Iris pigment epithelial cell (primary cell): ENCODE measurements at regions not wholly inside any gene's neighbourhood (a gene's known extent, or its start where the extent isn't known, plus 50 kb on each side); places are given as distances from the start of the nearest gene placed in this dataset.
"Not testable (repeated sequence)": the region's sequence is repeated elsewhere in the genome, so short reads cannot be mapped to it uniquely, and the experiment has no call there.

ENCODE experiments used
- DNase-seq: peaks from one replicate; pipeline ENCODE4 v3.0.0-alpha.2; 2011; ENCODE audit warnings: low read depth

- DNase-seq: peak; percentile 3
Measured at GRCh38 chr5:92633875-92634487, 947.0 kb downstream of the NR2F1-AS1 start.

- no peak for DNase-seq
Measured at GRCh38 chr5:92633176-92633575, 947.8 kb downstream of the NR2F1-AS1 start.

- DNase-seq: not testable (repeated sequence)
Measured at GRCh38 chr5:92631237-92631701, 949.8 kb downstream of the NR2F1-AS1 start.

- no peak for DNase-seq
Measured at GRCh38 chr5:92629574-92629973, 951.4 kb downstream of the NR2F1-AS1 start.

GRCh38 chr5:92629000-92629399, 952.0 kb downstream of the NR2F1-AS1 start:
- DNase-seq: no peak

- DNase-seq: no peak
Measured at GRCh38 chr5:92627186-92627585, 953.8 kb downstream of the NR2F1-AS1 start.

GRCh38 chr5:92616085-92616484, 964.9 kb downstream of the NR2F1-AS1 start:
- no peak for DNase-seq

- DNase-seq: peak; percentile 75
Measured at GRCh38 chr5:92613546-92613945, 967.5 kb downstream of the NR2F1-AS1 start.

- not testable (repeated sequence) for DNase-seq
Measured at GRCh38 chr5:92610435-92610834, 970.6 kb downstream of the NR2F1-AS1 start.

- no peak for DNase-seq
Measured at GRCh38 chr5:92605591-92605990, 975.4 kb downstream of the NR2F1-AS1 start.

GRCh38 chr5:92599217-92599810, 981.7 kb downstream of the NR2F1-AS1 start:
- no peak for DNase-seq

- no peak for DNase-seq
Measured at GRCh38 chr5:92594031-92594430, 987.0 kb downstream of the NR2F1-AS1 start.

GRCh38 chr5:92588876-92589275, 992.1 kb downstream of the NR2F1-AS1 start:
- DNase-seq: no peak

- DNase-seq: no peak
Measured at GRCh38 chr5:92581690-92582089, 999.3 kb downstream of the NR2F1-AS1 start.

- DNase-seq: no peak
Measured at GRCh38 chr5:92581249-92581648, 999.8 kb downstream of the NR2F1-AS1 start.

GRCh38 chr5:92580814-92581213, 1000.2 kb downstream of the NR2F1-AS1 start:
- DNase-seq: no peak

- no peak for DNase-seq
Measured at GRCh38 chr5:92574023-92574422, 1007.0 kb downstream of the NR2F1-AS1 start.

GRCh38 chr5:92568522-92568921, 1012.5 kb downstream of the NR2F1-AS1 start:
- DNase-seq: no peak

GRCh38 chr5:92567831-92568450, 1013.1 kb downstream of the NR2F1-AS1 start:
- no peak for DNase-seq

- no peak for DNase-seq
Measured at GRCh38 chr5:92566113-92566786, 1014.8 kb downstream of the NR2F1-AS1 start.

GRCh38 chr5:92565673-92566072, 1015.3 kb downstream of the NR2F1-AS1 start:
- no peak for DNase-seq

- DNase-seq: peak; percentile 7
Measured at GRCh38 chr5:92562065-92562464, 1019.0 kb downstream of the NR2F1-AS1 start.

- DNase-seq: peak; percentile 31
Measured at GRCh38 chr5:92561411-92561959, 1019.5 kb downstream of the NR2F1-AS1 start.
